ENCODE measurements at regions not wholly inside any gene's neighbourhood (a gene's known extent, or its start where the extent isn't known, plus 50 kb on each side); places are given as distances from the start of the nearest gene placed in this dataset.

DNA sequence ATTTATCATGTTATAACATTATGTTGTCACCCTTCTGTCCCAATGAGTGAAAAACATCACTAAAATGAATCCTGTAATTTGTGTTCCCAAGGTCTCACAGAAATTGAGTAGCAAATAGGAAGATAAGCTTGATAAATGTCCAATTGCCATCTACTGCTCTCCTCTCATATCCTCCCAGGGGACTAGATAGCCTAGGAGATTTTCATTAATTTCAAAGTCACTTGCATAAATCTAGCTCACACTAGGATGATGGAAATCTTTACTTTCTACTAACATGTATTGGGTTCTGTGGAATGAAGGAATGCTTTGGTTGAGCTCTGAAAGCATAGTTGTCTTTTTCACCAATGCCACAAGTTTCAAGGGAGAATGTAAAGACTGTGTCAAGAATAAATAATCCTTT is 605.5 kb upstream of the CDH7 start:
- no peak for DNase-seq
- Mint-ChIP-seq H3K27ac (ENCODE audit: unreplicated experiment) (no peak overlapping the region), H3K4me1 (ENCODE audit: low read depth, unreplicated experiment) (no peaks in the 10 kb centered on the region), H3K36me3 (ENCODE audit: insufficient read depth, unreplicated experiment) (no peaks in the 10 kb centered on the region), H3K27me3 (ENCODE audit: unreplicated experiment) (no peaks in the 10 kb centered on the region), H3K9me3 (ENCODE audit: low read depth, unreplicated experiment) (no peaks in the 10 kb centered on the region), H3K4me3 (ENCODE audit: low read depth, unreplicated experiment) (no peak overlapping the region)
- no TSS peak for BruUV-seq (replicated peaks)
- TF ChIP-seq, protein P1, sequence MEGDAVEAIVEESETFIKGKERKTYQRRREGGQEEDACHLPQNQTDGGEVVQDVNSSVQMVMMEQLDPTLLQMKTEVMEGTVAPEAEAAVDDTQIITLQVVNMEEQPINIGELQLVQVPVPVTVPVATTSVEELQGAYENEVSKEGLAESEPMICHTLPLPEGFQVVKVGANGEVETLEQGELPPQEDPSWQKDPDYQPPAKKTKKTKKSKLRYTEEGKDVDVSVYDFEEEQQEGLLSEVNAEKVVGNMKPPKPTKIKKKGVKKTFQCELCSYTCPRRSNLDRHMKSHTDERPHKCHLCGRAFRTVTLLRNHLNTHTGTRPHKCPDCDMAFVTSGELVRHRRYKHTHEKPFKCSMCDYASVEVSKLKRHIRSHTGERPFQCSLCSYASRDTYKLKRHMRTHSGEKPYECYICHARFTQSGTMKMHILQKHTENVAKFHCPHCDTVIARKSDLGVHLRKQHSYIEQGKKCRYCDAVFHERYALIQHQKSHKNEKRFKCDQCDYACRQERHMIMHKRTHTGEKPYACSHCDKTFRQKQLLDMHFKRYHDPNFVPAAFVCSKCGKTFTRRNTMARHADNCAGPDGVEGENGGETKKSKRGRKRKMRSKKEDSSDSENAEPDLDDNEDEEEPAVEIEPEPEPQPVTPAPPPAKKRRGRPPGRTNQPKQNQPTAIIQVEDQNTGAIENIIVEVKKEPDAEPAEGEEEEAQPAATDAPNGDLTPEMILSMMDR (IDR thresholded peaks at IDR 0.05; ENCODE audit: unreplicated experiment), result no peak
- CTCF ChIA-PET, result no interaction called here
- intact Hi-C loops (cut with micrococcal nuclease; ENCODE audit: unreplicated experiment), result no loop called here

DNA sequence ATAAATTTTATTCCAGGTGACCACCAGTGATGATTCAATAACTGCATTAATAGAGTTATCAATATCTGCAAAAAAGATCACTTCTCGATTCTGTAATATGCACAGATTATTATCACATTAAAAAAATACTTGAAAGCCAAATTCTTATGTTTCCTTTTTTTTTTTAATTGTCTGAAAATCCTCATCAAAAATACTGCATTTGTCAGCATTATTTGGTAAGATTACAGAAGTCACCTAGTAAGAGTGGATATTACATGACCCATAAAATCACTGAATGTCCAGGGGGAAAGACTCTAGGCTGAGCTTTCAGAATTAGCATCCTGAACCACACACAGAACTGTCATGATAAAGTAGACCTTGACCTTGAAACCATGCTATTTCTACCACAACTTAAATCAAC is 617.2 kb upstream of the CDH7 start:
- Mint-ChIP-seq H3K36me3 (ENCODE audit: insufficient read depth, unreplicated experiment) (no peaks in the 10 kb centered on the region), H3K4me3 (ENCODE audit: low read depth, unreplicated experiment) (no peak overlapping the region), H3K9me3 (ENCODE audit: low read depth, unreplicated experiment) (no peaks in the 10 kb centered on the region), H3K4me1 (ENCODE audit: low read depth, unreplicated experiment) (no peaks in the 10 kb centered on the region), H3K27me3 (ENCODE audit: unreplicated experiment) (no peaks in the 10 kb centered on the region), H3K27ac (ENCODE audit: unreplicated experiment) (no peak overlapping the region)
- BruUV-seq (replicated peaks), result no TSS peak
- CTCF ChIA-PET, result no interaction called here
- no peak for DNase-seq
- TF ChIP-seq, protein P1 (IDR thresholded peaks at IDR 0.05; ENCODE audit: unreplicated experiment), result no peak
- intact Hi-C loops (cut with micrococcal nuclease; ENCODE audit: unreplicated experiment), result no loop called here

DNA sequence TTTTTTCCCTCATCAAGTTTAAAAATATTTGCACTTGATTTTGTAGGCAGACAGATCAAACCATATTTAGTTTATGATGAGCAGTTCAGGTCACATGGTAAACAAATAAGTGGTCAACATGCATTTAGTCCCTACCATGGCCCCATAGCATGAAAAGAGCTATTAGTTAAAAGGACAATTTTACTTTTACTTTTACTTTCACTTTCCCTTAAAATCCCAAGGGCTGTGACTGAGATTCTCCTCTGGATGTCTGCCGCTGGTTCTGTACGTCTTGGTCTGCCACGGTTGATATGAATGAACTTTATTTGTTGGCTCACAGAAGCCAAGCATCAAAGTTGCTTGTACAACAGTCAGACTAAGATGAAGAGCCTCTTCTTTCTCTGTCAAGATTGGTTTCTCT is 626.2 kb upstream of the CDH7 start:
- CTCF ChIA-PET, result interaction anchor here (0.7 kb wide), 1 partner anchor 1359 kb away, joined by 3 read pairs; no protein-coding TSS in a partner anchor

DNA sequence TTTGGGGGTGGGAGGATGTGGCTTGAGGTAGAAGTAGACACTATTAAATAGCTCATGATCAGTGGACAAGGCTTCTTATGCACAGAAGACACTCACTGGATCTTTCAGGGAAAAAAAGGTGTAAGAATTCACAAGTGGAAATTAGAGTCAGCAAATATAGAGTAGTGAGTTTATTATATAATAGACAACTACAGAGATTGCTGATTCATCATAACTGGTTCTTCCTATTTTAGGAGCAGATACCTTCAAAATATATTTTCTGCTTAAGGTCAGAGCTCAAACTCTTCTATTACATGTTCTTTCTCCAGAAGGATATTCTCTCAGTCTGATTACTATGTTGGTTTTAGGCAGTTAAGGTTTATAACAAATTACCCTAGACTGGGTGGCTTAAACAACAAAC is 646.9 kb upstream of the CDH7 start:
- peaks cover 3% of the 10 kb centered on the region for H3K9me3 Mint-ChIP-seq (ENCODE audit: low read depth, unreplicated experiment)
- BruUV-seq (replicated peaks), result no TSS peak
- H3K36me3 Mint-ChIP-seq (ENCODE audit: insufficient read depth, unreplicated experiment), result no peaks in the 10 kb centered on the region
- no peaks in the 10 kb centered on the region for H3K27me3 Mint-ChIP-seq (ENCODE audit: unreplicated experiment)
- intact Hi-C loops (cut with micrococcal nuclease; ENCODE audit: unreplicated experiment), result no loop called here
- H3K4me1 Mint-ChIP-seq (ENCODE audit: low read depth, unreplicated experiment), result no peaks in the 10 kb centered on the region
- TF ChIP-seq, protein P1 (IDR thresholded peaks at IDR 0.05; ENCODE audit: unreplicated experiment), result no peak
- no peak overlapping the region for H3K4me3 Mint-ChIP-seq (ENCODE audit: low read depth, unreplicated experiment)
- DNase-seq, result no peak
- CTCF ChIA-PET, result no interaction called here
- H3K27ac Mint-ChIP-seq (ENCODE audit: unreplicated experiment), result no peak overlapping the region

More for the DNA sequence above, 626.2 kb upstream of the CDH7 start:
- peak overlapping the region; percentile 22 for H3K4me3 Mint-ChIP-seq (ENCODE audit: low read depth, unreplicated experiment)
- no peaks in the 10 kb centered on the region for H3K36me3 Mint-ChIP-seq (ENCODE audit: insufficient read depth, unreplicated experiment)
- no peak for DNase-seq
- peaks cover 8% of the 10 kb centered on the region for H3K4me1 Mint-ChIP-seq (ENCODE audit: low read depth, unreplicated experiment)
- BruUV-seq (replicated peaks), result no TSS peak
- TF ChIP-seq, protein P1 (IDR thresholded peaks at IDR 0.05; ENCODE audit: unreplicated experiment), result no peak
- intact Hi-C loops (cut with micrococcal nuclease; ENCODE audit: unreplicated experiment), result no loop called here
- no peak overlapping the region for H3K27ac Mint-ChIP-seq (ENCODE audit: unreplicated experiment)
- no peaks in the 10 kb centered on the region for H3K27me3 Mint-ChIP-seq (ENCODE audit: unreplicated experiment)
- peaks cover 9% of the 10 kb centered on the region for H3K9me3 Mint-ChIP-seq (ENCODE audit: low read depth, unreplicated experiment)
